ENCODE measurements at regions not wholly inside any gene's neighbourhood (a gene's known extent, or its start where the extent isn't known, plus 50 kb on each side); places are given as distances from the start of the nearest gene placed in this dataset.

- Mint-ChIP-seq H3K4me3 (no peak overlapping the region), H3K27ac (peak overlapping the region in 1 of 6 donors; percentile 12), H3K9me3 (no peaks in the 10 kb centered on the region), H3K4me1 (peaks cover 4 to 20% (median 17%) of the 10 kb centered on the region in 3 donors), H3K27me3 (peaks cover 9 to 13% (median 9%) of the 10 kb centered on the region in 3 donors), H3K36me3 (no peaks in the 10 kb centered on the region)
- peak; percentile 65 to 66 for ATAC-seq (ENCODE audit: low read depth in 2 of 2)
- no peak for DNase-seq
These were observed 302.0 kb downstream of the DUSP10 start for GRCh38 chr1:221439747-221440501.

GRCh38 chr1:221440658-221441057 lies 301.2 kb downstream of the DUSP10 start:
- H3K27me3 Mint-ChIP-seq: peaks cover 9 to 13% (median 9%) of the 10 kb centered on the region in 3 donors
- H3K4me3 Mint-ChIP-seq: peak overlapping the region in 2 of 8 donors; percentile 18 to 22
- H3K9me3 Mint-ChIP-seq: no peaks in the 10 kb centered on the region

DNA sequence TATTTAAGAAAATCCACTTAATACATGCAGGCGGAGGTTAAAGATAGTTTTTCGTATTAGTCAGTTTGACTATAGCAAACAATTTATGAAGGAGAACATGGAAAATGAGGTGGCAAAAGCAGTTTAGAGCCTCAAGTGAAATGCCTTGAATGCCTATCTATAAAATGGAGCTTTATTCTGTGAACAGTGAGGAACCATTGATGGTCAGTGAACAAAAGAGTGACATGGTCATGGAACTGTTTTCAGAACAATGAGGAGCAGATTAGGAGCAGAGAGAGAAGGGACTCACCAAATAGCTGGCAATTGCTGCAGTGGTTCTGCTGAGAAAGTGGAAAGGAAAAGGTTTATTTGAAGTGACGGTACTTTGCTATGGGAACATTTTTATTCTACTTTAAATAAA lies 299.8 kb downstream of the DUSP10 start:
- Mint-ChIP-seq H3K27me3 (peaks cover 17 to 22% (median 20%) of the 10 kb centered on the region in 3 donors), H3K36me3 (no peaks in the 10 kb centered on the region), H3K27ac (no peak overlapping the region), H3K9me3 (no peaks in the 10 kb centered on the region), H3K4me1 (peaks cover 4 to 20% (median 13%) of the 10 kb centered on the region in 3 donors), H3K4me3 (no peak overlapping the region)
- no peak for DNase-seq
- no peak for ATAC-seq (ENCODE audit: low read depth in 2 of 2)

More at GRCh38 chr1:221440658-221441057, 301.2 kb downstream of the DUSP10 start:
- Mint-ChIP-seq H3K27ac (peak overlapping the region in 1 of 6 donors; percentile 69), H3K4me1 (peaks cover 4 to 20% (median 13%) of the 10 kb centered on the region in 3 donors), H3K36me3 (no peaks in the 10 kb centered on the region)
- DNase-seq (no peak), ATAC-seq (ENCODE audit: low read depth in 2 of 2) (peak; percentile 62 to 72)

DNA sequence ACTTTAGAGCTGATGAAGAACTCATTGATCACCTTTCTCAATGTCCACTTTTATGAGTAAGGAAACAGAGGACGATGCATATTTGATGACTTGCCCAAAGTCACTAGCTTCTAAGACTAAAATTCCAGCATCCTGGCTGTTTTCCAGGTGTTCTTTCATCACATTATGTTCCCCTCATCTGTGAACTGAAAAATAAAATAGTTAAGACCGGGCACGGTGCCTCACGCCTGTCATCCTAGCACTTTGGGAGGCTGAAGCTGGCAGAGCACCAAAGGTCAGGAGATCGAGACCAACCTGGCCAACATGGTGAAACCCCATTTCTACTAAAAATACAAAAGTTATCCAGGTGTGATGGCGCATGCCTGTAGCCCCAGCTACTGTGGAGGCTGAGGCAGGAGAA lies 297.5 kb downstream of the DUSP10 start:
- Mint-ChIP-seq H3K4me3 (no peak overlapping the region), H3K36me3 (no peaks in the 10 kb centered on the region), H3K4me1 (peaks cover 4 to 13% (median 9%) of the 10 kb centered on the region in 3 donors), H3K27me3 (peaks cover 18 to 24% (median 23%) of the 10 kb centered on the region in 3 donors), H3K9me3 (no peaks in the 10 kb centered on the region), H3K27ac (no peak overlapping the region)
- no peak for DNase-seq
- no peak for ATAC-seq (ENCODE audit: low read depth in 2 of 2)

DNA sequence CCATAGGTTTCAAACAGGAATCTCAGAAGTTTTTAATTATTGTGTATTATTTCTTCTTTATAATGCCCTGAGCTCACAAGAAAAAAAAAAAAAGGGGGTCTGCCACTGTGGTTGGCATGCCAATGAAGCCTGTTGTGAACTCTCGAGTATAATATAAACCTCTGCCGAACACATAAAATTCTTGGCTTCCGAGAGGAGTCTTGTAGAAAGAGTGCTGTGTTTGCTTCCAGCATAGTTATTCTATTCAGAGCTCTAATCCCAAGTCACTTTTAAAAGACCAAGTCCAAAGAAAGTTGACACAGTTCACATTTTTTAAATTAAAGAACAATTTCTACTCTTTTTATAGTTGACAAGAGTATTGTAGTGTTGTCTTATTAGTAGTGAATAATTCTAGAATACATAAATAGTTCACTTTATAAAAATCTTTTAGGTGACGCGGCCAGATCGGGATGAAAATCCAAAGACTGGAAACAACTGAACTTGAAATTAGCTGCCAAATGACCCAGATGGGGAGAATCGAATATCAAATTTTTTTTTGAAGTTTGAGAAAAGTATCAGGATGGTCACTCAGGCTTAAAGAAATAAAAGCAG lies 293.2 kb downstream of the DUSP10 start:
- Mint-ChIP-seq H3K27ac (no peak overlapping the region), H3K9me3 (peaks cover 0 to 3% (median 0%) of the 10 kb centered on the region in 7 donors), H3K4me3 (no peak overlapping the region), H3K4me1 (no peaks in the 10 kb centered on the region), H3K36me3 (no peaks in the 10 kb centered on the region), H3K27me3 (peaks cover 20 to 25% (median 23%) of the 10 kb centered on the region in 3 donors)
- ATAC-seq (ENCODE audit: low read depth in 2 of 2): no peak
- no peak for DNase-seq

DNA sequence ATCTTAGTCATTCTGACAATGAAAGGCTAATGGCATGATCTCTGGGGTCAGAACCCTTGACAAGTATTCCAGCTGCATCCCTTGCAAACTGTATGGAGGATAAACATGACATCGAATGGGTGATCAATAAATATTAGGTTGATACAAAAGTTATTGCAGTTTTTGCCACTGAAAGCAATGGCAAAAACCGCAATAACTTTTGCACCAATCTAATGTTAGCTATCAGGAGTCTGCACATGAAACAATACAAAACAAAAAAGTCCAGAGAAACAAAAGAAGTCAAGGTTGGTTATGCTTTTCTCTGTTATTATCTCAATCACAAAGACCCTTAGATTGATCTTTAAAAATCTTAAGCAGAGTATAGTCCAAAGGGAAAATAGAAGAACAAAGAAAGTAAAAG lies 292.7 kb downstream of the DUSP10 start:
- H3K4me3 Mint-ChIP-seq: no peak overlapping the region
- DNase-seq (no peak), ATAC-seq (ENCODE audit: low read depth in 2 of 2) (no peak)
- no peaks in the 10 kb centered on the region for H3K4me1 Mint-ChIP-seq
- no peaks in the 10 kb centered on the region for H3K36me3 Mint-ChIP-seq
- no peak overlapping the region for H3K27ac Mint-ChIP-seq
- H3K27me3 Mint-ChIP-seq: peaks cover 20 to 25% (median 23%) of the 10 kb centered on the region in 3 donors
- peaks cover 0 to 3% (median 0%) of the 10 kb centered on the region in 7 donors for H3K9me3 Mint-ChIP-seq

DNA sequence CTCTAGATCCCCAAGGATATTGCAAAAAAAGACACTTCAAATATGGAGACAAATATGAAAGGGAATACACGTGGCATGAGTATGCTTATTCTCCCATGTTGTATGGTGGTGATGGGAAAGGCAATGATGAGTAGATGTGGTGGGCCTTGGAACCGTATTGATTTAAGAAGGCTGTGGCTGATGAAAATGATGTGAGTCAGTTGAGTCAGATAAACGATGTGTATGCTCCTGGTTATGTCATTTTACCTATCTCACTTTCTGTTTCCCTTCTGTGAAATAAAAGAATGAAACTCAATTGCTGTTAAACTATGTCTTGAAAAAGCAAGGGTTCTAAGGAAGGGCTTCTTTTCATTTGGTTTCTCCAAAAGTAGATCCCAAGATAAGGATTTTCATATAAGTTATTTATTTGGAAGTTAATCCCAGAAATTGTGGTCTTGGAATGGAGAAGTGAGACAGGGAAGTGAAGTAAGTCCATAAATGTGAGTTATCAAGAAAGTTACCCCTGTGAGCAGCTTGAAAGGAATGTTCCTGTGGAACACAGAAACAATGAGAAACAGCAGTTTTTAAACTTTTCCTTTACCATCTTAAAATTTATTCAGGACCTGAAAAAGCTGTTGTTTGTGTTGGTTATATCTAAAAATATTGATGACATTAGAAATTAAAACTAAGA lies 292.0 kb downstream of the DUSP10 start:
- Mint-ChIP-seq H3K4me1 (no peaks in the 10 kb centered on the region), H3K27me3 (peaks cover 20 to 25% (median 23%) of the 10 kb centered on the region in 3 donors), H3K27ac (no peak overlapping the region), H3K9me3 (peaks cover 0 to 3% (median 0%) of the 10 kb centered on the region in 7 donors), H3K36me3 (no peaks in the 10 kb centered on the region), H3K4me3 (no peak overlapping the region)
- ATAC-seq (ENCODE audit: low read depth in 2 of 2): no peak
- DNase-seq: no peak

GRCh38 chr1:221451741-221452140 lies 290.1 kb downstream of the DUSP10 start:
- H3K9me3 Mint-ChIP-seq: peaks cover 0 to 3% (median 0%) of the 10 kb centered on the region in 7 donors
- H3K27me3 Mint-ChIP-seq: peaks cover 19 to 21% (median 20%) of the 10 kb centered on the region in 3 donors
- ATAC-seq (ENCODE audit: low read depth in 2 of 2): no peak
- no peaks in the 10 kb centered on the region for H3K4me1 Mint-ChIP-seq
- DNase-seq: no peak
- no peak overlapping the region for H3K4me3 Mint-ChIP-seq
- H3K36me3 Mint-ChIP-seq: no peaks in the 10 kb centered on the region
- H3K27ac Mint-ChIP-seq: no peak overlapping the region

DNA sequence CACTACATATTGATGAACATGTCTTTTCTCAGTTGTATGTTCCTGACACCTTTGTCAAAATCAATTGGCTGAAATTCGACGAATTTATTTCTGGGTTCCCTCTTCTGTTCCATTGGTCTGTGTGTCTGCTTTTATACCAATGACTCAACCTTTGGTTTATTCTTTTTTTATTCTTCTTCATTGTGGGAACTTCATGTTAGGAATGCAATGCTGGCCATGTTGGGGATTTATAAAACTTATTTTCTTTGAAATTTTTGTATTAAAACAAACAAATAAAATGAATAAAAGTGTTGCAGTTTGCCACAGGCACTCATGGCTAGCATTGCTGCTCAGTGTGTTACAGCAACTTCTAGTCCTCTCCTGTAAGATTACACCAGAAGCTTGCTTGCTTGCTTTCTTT lies 287.8 kb downstream of the DUSP10 start:
- H3K9me3 Mint-ChIP-seq: peaks cover 0 to 3% (median 0%) of the 10 kb centered on the region in 7 donors

DNA sequence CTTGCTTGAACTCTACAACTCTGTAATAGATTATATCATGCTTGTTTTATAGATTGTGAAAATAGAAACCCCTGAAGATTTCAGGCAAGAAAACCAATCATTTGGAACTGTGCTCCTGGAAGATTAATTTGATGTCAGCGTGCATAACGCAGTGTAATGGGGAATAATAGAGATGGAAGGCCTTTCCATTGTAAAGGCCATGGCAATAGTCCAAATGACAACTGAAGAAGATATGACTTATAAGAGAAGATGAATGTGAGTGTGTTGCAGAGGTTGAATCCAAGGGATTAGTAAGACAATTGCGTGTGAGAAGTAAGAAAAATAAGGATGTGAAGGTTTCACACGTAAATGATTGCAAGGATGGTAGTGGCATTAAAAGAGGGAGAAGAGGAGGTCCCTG lies 285.0 kb downstream of the DUSP10 start:
- ATAC-seq (ENCODE audit: low read depth in 2 of 2) (no peak), DNase-seq (no peak)
- peaks cover 0 to 4% of the 10 kb centered on the region in 2 donors for H3K36me3 Mint-ChIP-seq
- no peak overlapping the region for H3K27ac Mint-ChIP-seq
- no peaks in the 10 kb centered on the region for H3K4me1 Mint-ChIP-seq
- H3K4me3 Mint-ChIP-seq: no peak overlapping the region
- peaks cover 0 to 1% (median 0%) of the 10 kb centered on the region in 7 donors for H3K9me3 Mint-ChIP-seq
- peaks cover 15 to 29% (median 29%) of the 10 kb centered on the region in 3 donors for H3K27me3 Mint-ChIP-seq

More for the DNA sequence above, 287.8 kb downstream of the DUSP10 start:
- H3K4me1 Mint-ChIP-seq: no peaks in the 10 kb centered on the region
- ATAC-seq (ENCODE audit: low read depth in 2 of 2) (no peak), DNase-seq (no peak)
- peaks cover 21 to 22% (median 22%) of the 10 kb centered on the region in 3 donors for H3K27me3 Mint-ChIP-seq
- H3K4me3 Mint-ChIP-seq: no peak overlapping the region
- no peak overlapping the region for H3K27ac Mint-ChIP-seq
- H3K36me3 Mint-ChIP-seq: peaks cover 0 to 4% of the 10 kb centered on the region in 2 donors

DNA sequence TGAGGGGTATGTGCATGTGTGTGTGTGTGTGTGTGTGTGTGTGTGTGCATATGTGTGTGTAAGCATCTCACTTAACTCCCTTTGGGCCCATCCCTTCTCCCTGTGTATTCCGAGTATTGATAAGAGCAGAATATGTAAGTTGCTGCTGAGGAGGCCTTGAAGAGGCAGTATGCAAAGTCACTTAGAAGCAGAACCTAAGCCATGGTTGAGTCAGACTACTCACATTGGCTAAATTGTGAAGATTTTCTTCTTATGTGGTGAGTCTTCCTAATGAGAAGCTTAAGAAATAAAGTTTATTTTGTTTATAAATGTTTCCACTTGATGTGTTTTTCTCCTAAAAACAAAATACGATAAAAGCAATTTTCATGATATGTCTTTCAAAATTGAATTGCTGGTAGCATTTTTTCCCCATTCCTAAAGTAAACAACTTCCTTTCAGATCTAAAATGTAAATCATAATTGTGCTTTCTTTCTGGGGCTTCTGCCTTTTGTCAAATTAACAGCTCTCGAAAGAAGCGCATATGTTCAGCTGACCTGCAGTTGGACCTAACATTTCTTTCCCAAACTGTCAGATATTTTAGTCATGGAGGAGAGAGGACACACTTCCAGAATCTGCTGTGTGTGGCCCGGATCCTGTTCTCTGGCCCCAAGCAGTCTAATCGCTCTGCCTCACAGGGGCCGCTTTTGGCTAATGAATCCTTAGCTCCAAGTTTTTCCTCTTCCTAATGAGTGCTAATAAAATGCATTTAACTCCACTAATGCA lies 284.0 kb downstream of the DUSP10 start:
- Mint-ChIP-seq H3K4me3 (no peak overlapping the region), H3K27me3 (peaks cover 14 to 23% (median 20%) of the 10 kb centered on the region in 3 donors), H3K9me3 (peaks cover 0 to 1% (median 0%) of the 10 kb centered on the region in 7 donors), H3K27ac (no peak overlapping the region), H3K36me3 (peaks cover 0 to 4% of the 10 kb centered on the region in 2 donors), H3K4me1 (no peaks in the 10 kb centered on the region)
- DNase-seq (no peak), ATAC-seq (ENCODE audit: low read depth in 2 of 2) (no peak)

GRCh38 chr1:221458447-221459156 lies 283.3 kb downstream of the DUSP10 start:
- ATAC-seq (ENCODE audit: low read depth in 2 of 2): no peak
- H3K36me3 Mint-ChIP-seq: peaks cover 0 to 4% of the 10 kb centered on the region in 2 donors
- no peak overlapping the region for H3K27ac Mint-ChIP-seq
- DNase-seq: no peak
- no peak overlapping the region for H3K4me3 Mint-ChIP-seq
- no peaks in the 10 kb centered on the region for H3K4me1 Mint-ChIP-seq
- H3K27me3 Mint-ChIP-seq: peaks cover 10 to 18% (median 16%) of the 10 kb centered on the region in 3 donors
- H3K9me3 Mint-ChIP-seq: no peaks in the 10 kb centered on the region
